Esophagus squamous epithelium (tissue), 4 donors: ENCODE measurements at regions not wholly inside any gene's neighbourhood (a gene's known extent, or its start where the extent isn't known, plus 50 kb on each side); places are given as distances from the start of the nearest gene placed in this dataset.

Experiments used
- POLR2A ChIP-seq, 4 donors: fragments of 450-650 bp; IDR thresholded peaks; one replicate each; pipeline ENCODE4 v1.6.1; 2017; ENCODE audit warnings: antibody characterized with exemption in 4 of 4, mild to moderate bottlenecking in 4 of 4, moderate library complexity in 3 of 4
- TF ChIP-seq, protein P1 (sequence below), 6 experiments: fragments of 450-650 bp in 4 of 6; fragments of 200-600 bp in 2 of 6; sonication (generic) in 2 of 6; IDR thresholded peaks; one replicate each; pipeline ENCODE4 v1.5.1; 2016 to 2019; ENCODE audit warnings: antibody characterized with exemption in 6 of 6, mild to moderate bottlenecking in 4 of 6, moderate library complexity in 4 of 6

DNA sequence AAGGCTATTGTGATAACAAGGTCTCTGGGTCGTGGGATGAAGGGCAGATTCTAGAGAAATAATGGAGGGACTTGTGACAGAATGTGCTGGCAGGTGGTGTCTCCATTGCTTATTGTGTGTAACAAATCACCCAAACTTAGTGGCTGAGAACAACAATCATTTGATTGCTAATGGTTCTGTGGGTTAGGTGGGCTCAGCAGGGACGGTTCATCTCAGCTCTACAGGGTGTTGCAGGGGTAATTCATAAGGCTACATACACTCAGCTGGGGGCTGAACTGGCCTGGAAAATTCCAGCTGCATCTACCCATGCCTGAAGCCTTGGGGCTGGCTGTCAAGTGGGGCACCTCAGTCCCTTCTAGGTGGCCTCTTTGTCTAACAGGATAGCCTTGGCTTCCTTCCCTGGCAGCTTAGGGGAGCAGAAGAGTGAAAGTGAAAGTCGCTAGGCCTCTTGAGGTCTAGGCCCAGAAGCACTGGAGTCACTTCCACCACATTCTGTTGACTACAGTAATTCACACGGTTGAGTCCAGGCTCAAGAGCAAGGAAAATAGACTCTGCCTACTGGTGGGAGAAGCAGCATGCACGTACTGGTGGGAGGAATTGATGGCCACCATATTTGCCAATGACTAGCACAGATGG lies 308.9 kb downstream of the MN1 start:
- no peak for TF ChIP-seq POLR2A (IDR thresholded peaks at IDR 0.05)
- TF ChIP-seq, protein P1, sequence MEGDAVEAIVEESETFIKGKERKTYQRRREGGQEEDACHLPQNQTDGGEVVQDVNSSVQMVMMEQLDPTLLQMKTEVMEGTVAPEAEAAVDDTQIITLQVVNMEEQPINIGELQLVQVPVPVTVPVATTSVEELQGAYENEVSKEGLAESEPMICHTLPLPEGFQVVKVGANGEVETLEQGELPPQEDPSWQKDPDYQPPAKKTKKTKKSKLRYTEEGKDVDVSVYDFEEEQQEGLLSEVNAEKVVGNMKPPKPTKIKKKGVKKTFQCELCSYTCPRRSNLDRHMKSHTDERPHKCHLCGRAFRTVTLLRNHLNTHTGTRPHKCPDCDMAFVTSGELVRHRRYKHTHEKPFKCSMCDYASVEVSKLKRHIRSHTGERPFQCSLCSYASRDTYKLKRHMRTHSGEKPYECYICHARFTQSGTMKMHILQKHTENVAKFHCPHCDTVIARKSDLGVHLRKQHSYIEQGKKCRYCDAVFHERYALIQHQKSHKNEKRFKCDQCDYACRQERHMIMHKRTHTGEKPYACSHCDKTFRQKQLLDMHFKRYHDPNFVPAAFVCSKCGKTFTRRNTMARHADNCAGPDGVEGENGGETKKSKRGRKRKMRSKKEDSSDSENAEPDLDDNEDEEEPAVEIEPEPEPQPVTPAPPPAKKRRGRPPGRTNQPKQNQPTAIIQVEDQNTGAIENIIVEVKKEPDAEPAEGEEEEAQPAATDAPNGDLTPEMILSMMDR (IDR thresholded peaks at IDR 0.05) = no peak
